ENCODE measurements at regions not wholly inside any gene's neighbourhood (a gene's known extent, or its start where the extent isn't known, plus 50 kb on each side); places are given as distances from the start of the nearest gene placed in this dataset.
"Not testable (repeated sequence)": the region's sequence is repeated elsewhere in the genome, so short reads cannot be mapped to it uniquely, and the experiment has no call there.

DNA sequence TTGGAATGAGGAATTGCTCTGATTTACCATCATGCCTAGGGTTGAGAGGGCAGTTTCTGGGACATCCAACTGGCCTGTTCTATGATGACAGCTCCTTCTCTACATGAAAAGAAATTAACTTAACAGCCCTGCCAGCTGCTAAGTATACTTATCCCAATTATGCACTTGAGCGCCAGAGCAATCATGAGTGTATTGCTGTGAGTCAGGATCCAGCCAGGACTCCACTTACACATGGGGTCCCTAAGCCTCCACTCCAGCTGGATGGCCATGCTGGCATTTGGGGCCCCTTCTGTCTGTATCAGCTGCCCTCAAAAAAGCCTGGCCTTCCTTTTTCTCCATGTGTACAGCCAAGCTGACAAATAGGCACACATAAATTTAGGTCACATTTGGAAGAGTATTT is 481.9 kb downstream of the TMX3 start:
- no peak for DNase-seq (ENCODE audit: low read depth in 3 of 3)

DNA sequence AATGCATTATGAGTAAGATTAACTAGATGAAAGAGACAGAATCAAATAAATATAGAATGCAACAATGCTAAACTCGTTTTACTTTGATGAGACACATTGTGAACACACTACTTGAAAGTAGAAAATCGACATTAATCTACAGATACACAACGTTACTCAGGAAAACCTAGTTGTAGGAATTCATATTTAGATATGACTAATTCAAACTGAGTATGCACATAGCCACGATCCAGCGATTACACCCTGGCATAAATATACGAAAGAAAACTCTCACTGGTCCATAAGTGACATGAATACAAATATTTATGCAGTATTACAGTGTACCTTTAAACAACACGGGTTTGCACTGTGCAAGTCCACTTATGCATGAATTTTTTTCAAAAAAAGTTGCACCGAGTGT is 485.6 kb downstream of the TMX3 start:
- DNase-seq (ENCODE audit: low read depth in 3 of 3): no peak

DNA sequence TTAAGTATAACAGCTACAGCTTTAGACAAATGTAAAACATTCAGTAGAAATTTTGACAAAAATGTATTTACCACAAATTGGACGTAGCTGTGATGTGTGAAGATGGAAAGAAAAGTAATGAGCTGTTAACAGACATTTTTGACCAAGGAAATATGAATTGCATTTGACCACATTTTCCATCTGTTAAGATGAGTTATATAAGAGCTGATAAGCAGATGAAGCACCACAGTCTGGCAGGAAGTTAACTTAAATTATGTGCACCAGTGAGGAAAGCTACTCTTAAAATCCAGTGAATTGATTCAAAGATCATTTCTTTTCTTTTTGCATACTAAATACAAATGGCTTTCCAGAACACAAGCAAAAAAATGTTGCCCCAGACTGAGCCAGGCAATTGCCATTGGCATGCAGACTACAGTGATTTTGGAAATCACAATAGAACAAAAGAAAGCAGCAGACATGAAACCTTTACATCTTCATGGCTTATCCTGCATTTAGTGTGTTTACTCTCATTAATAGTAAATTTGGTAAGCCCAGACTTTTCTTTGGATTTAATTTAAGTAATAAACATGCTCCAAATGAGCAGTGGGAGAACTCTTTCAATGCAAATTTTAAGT is 493.7 kb downstream of the TMX3 start:
- DNase-seq (ENCODE audit: low read depth in 3 of 3): no peak

GRCh38 chr18:68220458-68220857 is 494.4 kb downstream of the TMX3 start:
- no peak for DNase-seq (ENCODE audit: low read depth in 3 of 3)

DNA sequence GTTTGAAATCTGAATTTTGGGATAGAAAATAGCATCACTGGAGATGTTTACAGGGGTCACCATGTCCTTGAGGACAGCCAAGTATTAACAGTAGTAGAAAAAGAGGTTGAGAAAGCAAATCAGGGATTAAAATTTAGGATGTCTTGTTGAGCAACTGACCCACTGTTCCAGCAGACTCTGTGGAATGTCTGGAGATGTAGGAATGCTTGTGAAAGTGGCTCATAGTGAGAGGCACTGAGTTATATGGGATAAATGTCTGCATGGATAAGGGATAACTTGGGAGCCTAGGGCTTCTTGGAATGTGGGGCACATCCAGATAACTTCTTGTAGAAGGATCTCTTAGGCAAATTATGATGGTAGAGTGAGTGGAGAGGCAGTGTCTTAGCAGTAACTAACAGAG is 495.0 kb downstream of the TMX3 start:
- no peak for DNase-seq (ENCODE audit: low read depth in 3 of 3)

- DNase-seq (ENCODE audit: low read depth in 3 of 3): no peak
These were observed 495.6 kb downstream of the TMX3 start for GRCh38 chr18:68219274-68219673.

- no peak for DNase-seq (ENCODE audit: low read depth in 3 of 3)
These were observed 499.0 kb downstream of the TMX3 start for GRCh38 chr18:68215931-68216330.

DNA sequence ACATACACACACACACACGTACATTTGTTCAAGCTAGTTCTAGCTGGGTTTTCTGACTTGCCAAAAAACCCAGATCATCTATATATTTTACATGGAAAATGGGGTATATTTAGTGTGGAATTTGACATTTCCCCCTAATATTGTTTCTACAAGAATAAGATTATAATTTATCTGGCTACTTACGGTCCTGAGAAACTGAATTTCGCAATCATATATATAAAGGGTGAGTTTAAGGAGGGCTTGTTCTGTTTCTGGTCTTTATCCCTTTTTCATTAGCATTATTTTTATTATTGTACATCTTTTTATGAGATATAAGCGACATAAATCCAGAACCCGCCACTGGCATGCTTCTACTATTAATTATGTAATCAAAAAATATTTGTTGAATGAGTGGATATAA is 528.9 kb downstream of the TMX3 start:
- DNase-seq (ENCODE audit: low read depth in 3 of 3): no peak

- no peak for DNase-seq (ENCODE audit: low read depth in 3 of 3)
These were observed 533.0 kb downstream of the TMX3 start for GRCh38 chr18:68181956-68182355.

- no peak for DNase-seq (ENCODE audit: low read depth in 3 of 3)
These were observed 535.1 kb downstream of the TMX3 start for GRCh38 chr18:68179811-68180210.

GRCh38 chr18:68178921-68179320 is 536.0 kb downstream of the TMX3 start:
- no peak for DNase-seq (ENCODE audit: low read depth in 3 of 3)

DNA sequence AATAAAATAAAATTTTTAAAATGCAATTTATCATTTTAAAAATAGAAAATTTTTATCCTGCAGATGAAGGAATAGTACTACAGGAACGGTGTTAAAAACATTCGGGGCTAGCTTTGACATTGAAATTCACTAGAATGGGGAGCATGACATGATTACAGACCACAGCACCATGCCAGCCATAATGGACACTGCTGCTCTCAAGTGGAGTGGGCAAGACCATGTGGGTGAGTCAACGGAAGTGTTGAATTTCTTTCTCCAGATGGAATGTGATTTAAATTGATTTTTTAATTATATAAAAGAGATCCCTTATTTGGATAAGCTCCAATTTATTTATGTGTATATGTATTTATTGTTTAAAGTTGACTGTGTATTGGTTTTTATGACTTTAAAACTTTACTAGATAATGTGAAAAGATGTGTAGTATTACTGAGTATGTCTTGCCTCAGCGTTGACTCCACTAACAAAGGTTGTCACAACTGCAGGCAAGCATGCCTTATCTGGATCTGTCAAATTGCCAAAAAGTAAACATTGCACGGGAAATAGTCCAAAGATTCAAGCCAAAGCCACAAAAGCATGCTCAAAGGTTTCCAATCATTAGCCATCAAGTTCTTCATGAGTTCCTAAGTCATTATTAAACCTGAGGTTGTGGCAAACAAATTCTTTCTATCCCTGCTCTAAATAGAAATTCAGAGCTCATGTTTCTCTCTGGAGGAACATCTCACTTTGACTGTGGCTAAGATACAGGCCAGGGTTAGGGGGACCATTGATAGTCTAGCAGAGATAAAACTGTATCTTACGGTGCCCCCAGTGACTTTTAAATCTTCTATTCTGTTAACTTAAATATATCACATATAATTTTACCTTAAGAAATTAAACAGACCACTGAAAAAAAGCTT is 536.9 kb downstream of the TMX3 start:
- no peak for DNase-seq (ENCODE audit: low read depth in 3 of 3)

GRCh38 chr18:68176901-68177300 is 538.0 kb downstream of the TMX3 start:
- no peak for DNase-seq (ENCODE audit: low read depth in 3 of 3)

- no peak for DNase-seq (ENCODE audit: low read depth in 3 of 3)
These were observed 541.9 kb downstream of the TMX3 start for GRCh38 chr18:68172842-68173549.

- no peak for DNase-seq (ENCODE audit: low read depth in 3 of 3)
These were observed 550.0 kb downstream of the TMX3 start for GRCh38 chr18:68164909-68165308.

DNA sequence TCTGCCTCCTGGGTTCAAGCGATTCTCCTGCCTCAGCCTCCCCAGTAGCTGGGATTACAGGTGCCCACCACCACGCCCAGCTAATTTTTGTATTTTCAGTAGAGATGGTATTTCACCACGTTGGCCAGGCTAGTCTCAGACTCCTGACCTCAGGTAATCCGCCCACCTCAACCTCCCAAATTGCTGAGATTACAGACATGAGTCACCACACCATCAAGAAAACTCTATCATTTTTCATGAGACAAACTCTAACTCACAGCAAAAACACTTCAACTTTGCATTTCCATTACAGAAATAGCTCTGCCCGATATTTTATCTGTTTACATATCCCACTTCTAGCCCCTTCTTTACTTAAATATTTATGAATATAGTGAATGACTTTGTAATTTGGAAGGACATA is 561.1 kb downstream of the TMX3 start:
- DNase-seq (ENCODE audit: low read depth in 3 of 3): not testable (repeated sequence)

DNA sequence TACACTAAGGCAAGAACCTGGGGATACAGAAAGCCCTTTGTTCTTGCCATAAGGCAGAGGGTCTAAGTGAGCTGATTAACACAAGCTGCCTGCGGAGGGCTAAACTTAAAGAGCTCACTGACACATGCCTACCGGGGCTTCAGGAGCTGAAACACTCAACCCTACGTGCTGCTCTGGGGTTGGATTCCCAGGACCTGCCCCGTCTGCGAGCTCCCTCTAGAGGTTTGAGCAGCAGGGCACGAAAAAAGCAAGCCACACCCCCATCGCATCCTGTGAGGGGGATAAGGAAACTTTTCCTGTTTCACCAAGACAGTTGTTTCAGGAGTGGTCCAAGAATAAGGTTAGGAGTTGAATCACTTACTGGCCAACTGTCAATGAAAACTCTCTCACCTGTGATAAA is 562.1 kb downstream of the TMX3 start:
- DNase-seq (ENCODE audit: low read depth in 3 of 3): no peak

DNA sequence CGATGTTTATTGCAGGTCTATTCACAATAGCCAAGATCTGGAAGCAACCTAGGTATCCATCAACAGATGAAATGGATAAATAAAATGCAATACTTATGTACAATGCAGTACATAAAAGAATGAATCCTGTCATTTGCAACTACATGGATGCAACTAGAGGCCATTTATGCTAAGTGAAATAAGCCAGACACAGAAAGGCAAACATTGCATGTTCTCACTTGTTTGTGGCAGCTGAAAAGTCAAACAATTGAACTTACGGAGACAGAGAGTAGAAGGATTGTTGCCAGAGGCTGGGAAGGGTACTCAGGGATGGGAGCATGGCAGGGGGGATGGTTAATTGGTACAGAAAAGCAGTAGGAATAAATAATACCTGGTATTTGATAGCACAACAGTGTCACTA is 563.9 kb downstream of the TMX3 start:
- no peak for DNase-seq (ENCODE audit: low read depth in 3 of 3)

GRCh38 chr18:68148863-68149262 is 566.0 kb downstream of the TMX3 start:
- DNase-seq (ENCODE audit: low read depth in 3 of 3): no peak

DNA sequence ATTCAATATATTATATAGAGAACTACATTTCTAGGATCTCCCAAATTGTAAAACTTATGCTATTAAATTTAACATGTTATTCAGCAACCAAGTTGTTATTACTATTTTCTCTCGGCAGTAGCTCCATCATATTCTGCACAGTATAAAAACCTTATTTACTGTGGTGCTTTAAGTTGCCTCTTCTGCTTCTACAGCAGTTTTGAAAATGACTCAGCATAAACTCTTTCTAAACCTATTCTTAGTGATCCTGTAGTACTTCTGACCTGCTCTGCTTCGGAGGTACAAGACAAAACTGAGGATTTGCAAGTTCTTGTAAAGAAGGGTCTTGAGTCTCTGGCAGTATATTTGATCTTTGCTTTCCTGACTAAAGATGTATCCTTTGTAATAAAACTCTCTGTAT is 567.2 kb downstream of the TMX3 start:
- no peak for DNase-seq (ENCODE audit: low read depth in 3 of 3)

GRCh38 chr18:68121826-68122225 is 593.1 kb downstream of the TMX3 start:
- no peak for DNase-seq (ENCODE audit: low read depth in 3 of 3)

- no peak for DNase-seq (ENCODE audit: low read depth in 3 of 3)
These were observed 593.6 kb downstream of the TMX3 start for GRCh38 chr18:68121308-68121707.

DNA sequence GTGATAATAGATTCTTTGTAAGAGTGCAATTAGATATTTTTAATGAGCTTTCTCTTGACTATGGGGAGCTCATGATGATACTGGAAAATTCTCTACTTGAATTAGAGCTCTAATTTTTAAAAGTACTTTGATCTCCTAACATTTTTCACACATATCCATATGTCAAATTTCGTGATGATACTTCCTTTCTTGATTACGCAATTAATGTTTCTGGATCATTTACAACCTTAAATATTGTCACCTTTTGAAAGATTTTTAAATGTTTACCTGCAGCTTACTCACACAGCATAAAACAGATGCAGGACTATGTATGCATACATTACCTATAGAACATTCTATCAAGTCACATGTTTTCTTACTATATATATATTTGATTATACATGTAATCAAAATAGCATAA is 598.5 kb upstream of the DSEL start:
- DNase-seq (ENCODE audit: low read depth in 3 of 3): no peak
